DOHH2 (cell line): ENCODE measurements at regions not wholly inside any gene's neighbourhood (a gene's known extent, or its start where the extent isn't known, plus 50 kb on each side); places are given as distances from the start of the nearest gene placed in this dataset.

Experiments used
- H3F3A ChIP-seq: fragments of 200-600 bp; sonication (generic), shearing (Covaris generic); 2 replicates; pipeline ENCODE4 v1.6.0; 2016; ENCODE audit warnings: antibody characterized with exemption, mild to moderate bottlenecking; ENCODE audit not compliant: control insufficient read depth, insufficient read depth
- H3K27ac ChIP-seq: fragments of 200-600 bp; sonication (generic); 2 replicates; pipeline ENCODE4 v1.5.1; 2014; ENCODE audit warnings: low read depth, mild to moderate bottlenecking, low read length, moderate library complexity
- H3K27me3 ChIP-seq: fragments of 200-600 bp; sonication (generic); 2 replicates; pipeline ENCODE4 v1.6.1; 2014; ENCODE audit warnings: mild to moderate bottlenecking, low read length, mixed read lengths; ENCODE audit not compliant: control insufficient read depth
- H3K36me3 ChIP-seq: fragments of 200-600 bp; sonication (generic); 2 replicates; pipeline ENCODE4 v1.6.1; 2014; ENCODE audit warnings: mild to moderate bottlenecking, low read length, moderate library complexity, mixed read lengths; ENCODE audit not compliant: control insufficient read depth
- H3K4me1 ChIP-seq: fragments of 200-600 bp; sonication (generic); 2 replicates; pipeline ENCODE4 v1.6.1; 2014; ENCODE audit warnings: mild to moderate bottlenecking, low read length, mixed read lengths; ENCODE audit not compliant: control insufficient read depth
- H3K4me2 ChIP-seq: fragments of 200-600 bp; sonication (generic); 2 replicates; pipeline ENCODE4 v1.6.0; 2014; ENCODE audit warnings: mild to moderate bottlenecking, low read length, moderate library complexity
- H3K4me3 ChIP-seq: fragments of 200-600 bp; sonication (generic); 2 replicates; pipeline ENCODE4 v1.5.1; 2014; ENCODE audit warnings: mild to moderate bottlenecking, low read length, mixed read lengths
- H3K79me2 ChIP-seq: fragments of 200-600 bp; sonication (generic); 2 replicates; pipeline ENCODE4 v1.6.1; 2014; ENCODE audit warnings: mild to moderate bottlenecking, low read length, mixed read lengths; ENCODE audit not compliant: control insufficient read depth
- H3K9me2 ChIP-seq: fragments of 200-600 bp; sonication (generic); replicated peaks from 2 replicates; pipeline ENCODE4 v1.6.1; 2014; ENCODE audit warnings: mild to moderate bottlenecking, low read length, mixed read lengths; ENCODE audit not compliant: control insufficient read depth
- H3K9me3 ChIP-seq: fragments of 200-600 bp; sonication (generic); 2 replicates; pipeline ENCODE4 v1.6.1; 2014; ENCODE audit warnings: antibody characterized with exemption, low read length, mixed read lengths; ENCODE audit not compliant: control insufficient read depth, insufficient read depth
- H4K20me1 ChIP-seq: fragments of 200-600 bp; sonication (generic); 2 replicates; pipeline ENCODE4 v1.6.0; 2014; ENCODE audit warnings: low read depth, mild to moderate bottlenecking, antibody characterized with exemption, low read length, moderate library complexity; ENCODE audit not compliant: control insufficient read depth, insufficient read depth
- CTCF ChIP-seq: fragments of 200-600 bp; sonication (generic); IDR thresholded peaks from one replicate; pipeline ENCODE4 v1.5.1; 2014; ENCODE audit warnings: antibody characterized with exemption, mild to moderate bottlenecking, low read depth, low read length; ENCODE audit not compliant: poor library complexity, severe bottlenecking
- EZH2phosphoT487 ChIP-seq: fragments of 200-600 bp; sonication (generic); IDR thresholded peaks from 2 replicates; pipeline ENCODE4 v1.6.1; 2017; ENCODE audit warnings: borderline replicate concordance, mild to moderate bottlenecking, antibody characterized with exemption, low read length, moderate library complexity, mixed read lengths

- Histone ChIP-seq H4K20me1 (no peaks in the 10 kb centered on the region), H3K4me1 (no peaks in the 10 kb centered on the region), H3K4me3 (no peak overlapping the region), H3K36me3 (no peaks in the 10 kb centered on the region), H3K27me3 (no peaks in the 10 kb centered on the region; the same call in 1 of the 2 replicates), H3K9me3 (no peaks in the 10 kb centered on the region), H3K79me2 (no peaks in the 10 kb centered on the region), H3K27ac (no peak overlapping the region), H3K4me2 (no peak overlapping the region), H3K9me2 (no peaks in the 10 kb centered on the region), H3F3A (no peaks in the 10 kb centered on the region)
- no peak for TF ChIP-seq EZH2phosphoT487
- no peak for TF ChIP-seq CTCF
Measured at GRCh38 chr10:89076120-89076519, 85.5 kb downstream of the FAS start.

GRCh38 chr10:89075631-89076030 lies 85.0 kb downstream of the FAS start:
- TF ChIP-seq CTCF (no peak), EZH2phosphoT487 (no peak)
- H3K9me2 ChIP-seq: no peaks in the 10 kb centered on the region
- H4K20me1 ChIP-seq: no peaks in the 10 kb centered on the region
- H3K9me3 ChIP-seq: no peaks in the 10 kb centered on the region
- no peaks in the 10 kb centered on the region for H3K4me1 ChIP-seq
- no peak overlapping the region for H3K4me2 ChIP-seq
- H3K4me3 ChIP-seq: no peak overlapping the region
- H3K27me3 ChIP-seq: no peaks in the 10 kb centered on the region; the same call in 1 of the 2 replicates
- no peak overlapping the region for H3K27ac ChIP-seq
- no peaks in the 10 kb centered on the region for H3K36me3 ChIP-seq
- no peaks in the 10 kb centered on the region for H3K79me2 ChIP-seq
- no peaks in the 10 kb centered on the region for H3F3A ChIP-seq

GRCh38 chr10:89074120-89074519 lies 83.5 kb downstream of the FAS start:
- H3F3A ChIP-seq: no peaks in the 10 kb centered on the region
- H3K4me2 ChIP-seq: no peak overlapping the region
- H3K9me3 ChIP-seq: no peaks in the 10 kb centered on the region
- no peaks in the 10 kb centered on the region for H3K9me2 ChIP-seq
- TF ChIP-seq CTCF (no peak), EZH2phosphoT487 (no peak)
- H3K27ac ChIP-seq: no peak overlapping the region
- H3K36me3 ChIP-seq: no peaks in the 10 kb centered on the region
- no peaks in the 10 kb centered on the region for H3K4me1 ChIP-seq
- no peaks in the 10 kb centered on the region for H3K79me2 ChIP-seq
- no peak overlapping the region for H3K4me3 ChIP-seq
- H4K20me1 ChIP-seq: no peaks in the 10 kb centered on the region
- H3K27me3 ChIP-seq: no peaks in the 10 kb centered on the region; the same call in 1 of the 2 replicates
